Liver (tissue), 8 donors: ENCODE measurements at regions not wholly inside any gene's neighbourhood (a gene's known extent, or its start where the extent isn't known, plus 50 kb on each side); places are given as distances from the start of the nearest gene placed in this dataset.
"Not testable (repeated sequence)": the region's sequence is repeated elsewhere in the genome, so short reads cannot be mapped to it uniquely, and the experiment has no call there.

Source experiments
- DNase-seq: peaks from one replicate; pipeline ENCODE4 v3.0.0-alpha.2; 2017; ENCODE audit warnings: low spot score
- H3K27ac ChIP-seq, 2 donors: one replicate each; pipeline ENCODE4 v1.7.0; 2013; ENCODE audit warnings: inconsistent platforms in 2 of 2, low read length in 2 of 2, control low read depth in 1 of 2, low read depth in 1 of 2, mild to moderate bottlenecking in 1 of 2
- H3K27me3 ChIP-seq, 4 donors: one replicate each; pipeline versions ENCODE4 v1.6.1 to v1.7.0; 2013; ENCODE audit warnings: low read length in 3 of 4, inconsistent platforms in 1 of 4, mild to moderate bottlenecking in 1 of 4, moderate library complexity in 1 of 4; ENCODE audit not compliant: control insufficient read depth in 4 of 4, insufficient read depth in 4 of 4
- H3K36me3 ChIP-seq, 4 donors: one replicate each; pipeline versions ENCODE4 v1.6.1 to v1.7.0; 2013; ENCODE audit warnings: low read length in 3 of 4, mild to moderate bottlenecking in 3 of 4, low read depth in 1 of 4, moderate library complexity in 1 of 4; ENCODE audit not compliant: control insufficient read depth in 4 of 4, insufficient read depth in 3 of 4
- H3K4me1 ChIP-seq, 4 donors: one replicate each; pipeline versions ENCODE4 v1.6.1 to v1.7.0; 2013; ENCODE audit warnings: low read length in 3 of 4, mild to moderate bottlenecking in 3 of 4, moderate library complexity in 1 of 4; ENCODE audit not compliant: control insufficient read depth in 4 of 4, insufficient read depth in 4 of 4
- H3K4me3 ChIP-seq, 3 donors: one replicate each; pipeline versions ENCODE4 v1.6.1 to v1.7.0; 2013; ENCODE audit warnings: low read length in 3 of 3, control low read depth in 1 of 3, low read depth in 1 of 3, mild to moderate bottlenecking in 1 of 3
- H3K9ac ChIP-seq, 2 donors: one replicate each; pipeline ENCODE4 v1.7.0; 2013; ENCODE audit warnings: low read length in 2 of 2, mild to moderate bottlenecking in 2 of 2, moderate library complexity in 2 of 2, control low read depth in 1 of 2, low read depth in 1 of 2
- H3K9me3 ChIP-seq, 4 donors: one replicate each; pipeline versions ENCODE4 v1.6.1 to v1.7.0; 2013; ENCODE audit warnings: low read length in 3 of 4; ENCODE audit not compliant: control insufficient read depth in 4 of 4
- ATF3 ChIP-seq: IDR thresholded peaks from 2 replicates; pipeline ENCODE4 v1.6.1; 2016; ENCODE audit warnings: antibody characterized with exemption
- CTCF ChIP-seq: fragments of 150-350 bp; IDR thresholded peaks from 2 replicates; pipeline ENCODE4 v1.5.1; 2017; ENCODE audit warnings: improper control_type of control experiment, low read depth, low read length; ENCODE audit not compliant: missing input control
- FOXA1 ChIP-seq: IDR thresholded peaks from 2 replicates; pipeline ENCODE4 v1.6.1; 2016; ENCODE audit warnings: antibody characterized with exemption
- GABPA ChIP-seq, 2 donors: IDR thresholded peaks in 1 of 2; conservative IDR thresholded peaks in 1 of 2; 2 replicates each; pipeline ENCODE4 v1.6.1; 2016; ENCODE audit warnings: antibody characterized with exemption in 2 of 2, mild to moderate bottlenecking in 1 of 2, moderate library complexity in 1 of 2
- HNF4A ChIP-seq, 2 donors: conservative IDR thresholded peaks; 2 replicates each; pipeline ENCODE4 v1.6.1; 2016; ENCODE audit warnings: antibody characterized with exemption in 2 of 2, mild to moderate bottlenecking in 2 of 2
- HNF4G ChIP-seq: IDR thresholded peaks from 2 replicates; pipeline ENCODE4 v1.6.1; 2016; ENCODE audit warnings: antibody characterized with exemption
- MAX ChIP-seq: IDR thresholded peaks from 2 replicates; pipeline ENCODE4 v1.6.1; 2016; ENCODE audit warnings: antibody characterized with exemption
- NR2F2 ChIP-seq: IDR thresholded peaks from 2 replicates; pipeline ENCODE4 v1.6.1; 2016; ENCODE audit warnings: antibody characterized with exemption
- RAD21 ChIP-seq, 2 donors: IDR thresholded peaks; 2 replicates each; pipeline ENCODE4 v1.6.1; 2016; ENCODE audit warnings: antibody characterized with exemption in 2 of 2, mild to moderate bottlenecking in 2 of 2
- RXRA ChIP-seq, 2 donors: IDR thresholded peaks; 2 replicates each; pipeline ENCODE4 v1.6.1; 2017 to 2018; ENCODE audit warnings: antibody characterized with exemption in 2 of 2, mild to moderate bottlenecking in 1 of 2
- SP1 ChIP-seq: IDR thresholded peaks from 2 replicates; pipeline ENCODE4 v1.6.1; 2018; ENCODE audit warnings: antibody characterized with exemption, mild to moderate bottlenecking
- TAF1 ChIP-seq: conservative IDR thresholded peaks from 2 replicates; pipeline ENCODE4 v1.6.1; 2016; ENCODE audit warnings: antibody characterized with exemption, mild to moderate bottlenecking
- YY1 ChIP-seq: IDR thresholded peaks from 2 replicates; pipeline ENCODE4 v1.6.1; 2016; ENCODE audit warnings: antibody characterized with exemption, mild to moderate bottlenecking
- ZBTB33 ChIP-seq: IDR thresholded peaks from 2 replicates; pipeline ENCODE4 v1.6.1; 2016; ENCODE audit warnings: antibody characterized with exemption
- WGBS: extraction: QIAGEN DNeasy Blood & Tissue Kit; methylation state at CpG from one replicate; pipeline ENCODE4 v1.1.7; 2013; 5-methylcytosine and 5-hydroxymethylcytosine counted together
- TF ChIP-seq, protein P1 (sequence below): IDR thresholded peaks from 2 replicates; pipeline ENCODE4 v1.6.1; 2016; ENCODE audit warnings: antibody characterized with exemption, mild to moderate bottlenecking
- donor health status: healthy.
- donor health status: healthy.
- donor health status: healthy.
- donor health status: healthy.
- donor health status: healthy.

- H3K9me3 ChIP-seq: peaks cover 0 to under 1% (median 0%) of the 10 kb centered on the region in 4 donors
- DNase-seq: peak; percentile 74
- no peaks in the 10 kb centered on the region for H3K36me3 ChIP-seq
- WGBS: 3% methylated on average over 58 of the region's 58 CpGs
- peak overlapping the region in 1 of 2 donors; percentile 74 for H3K9ac ChIP-seq
- H3K4me1 ChIP-seq: peaks cover 2 to 14% (median 7%) of the 10 kb centered on the region in 4 donors
- TF ChIP-seq ATF3 (no peak), TAF1 (no peak), SP1 (peak; percentile 26), CTCF (no peak), FOXA1 (no peak), YY1 (peak; percentile 86), HNF4A (conservative IDR thresholded peaks at IDR 0.05) (no peak), RXRA (IDR thresholded peaks at IDR 0.05) (no peak), MAX (peak; percentile 50), GABPA (IDR thresholded peaks at IDR 0.05 in 1 of 2, conservative IDR thresholded peaks at IDR 0.05 in 1 of 2) (peak in 1 of 2 donors; percentile 58)
- TF ChIP-seq, protein P1, sequence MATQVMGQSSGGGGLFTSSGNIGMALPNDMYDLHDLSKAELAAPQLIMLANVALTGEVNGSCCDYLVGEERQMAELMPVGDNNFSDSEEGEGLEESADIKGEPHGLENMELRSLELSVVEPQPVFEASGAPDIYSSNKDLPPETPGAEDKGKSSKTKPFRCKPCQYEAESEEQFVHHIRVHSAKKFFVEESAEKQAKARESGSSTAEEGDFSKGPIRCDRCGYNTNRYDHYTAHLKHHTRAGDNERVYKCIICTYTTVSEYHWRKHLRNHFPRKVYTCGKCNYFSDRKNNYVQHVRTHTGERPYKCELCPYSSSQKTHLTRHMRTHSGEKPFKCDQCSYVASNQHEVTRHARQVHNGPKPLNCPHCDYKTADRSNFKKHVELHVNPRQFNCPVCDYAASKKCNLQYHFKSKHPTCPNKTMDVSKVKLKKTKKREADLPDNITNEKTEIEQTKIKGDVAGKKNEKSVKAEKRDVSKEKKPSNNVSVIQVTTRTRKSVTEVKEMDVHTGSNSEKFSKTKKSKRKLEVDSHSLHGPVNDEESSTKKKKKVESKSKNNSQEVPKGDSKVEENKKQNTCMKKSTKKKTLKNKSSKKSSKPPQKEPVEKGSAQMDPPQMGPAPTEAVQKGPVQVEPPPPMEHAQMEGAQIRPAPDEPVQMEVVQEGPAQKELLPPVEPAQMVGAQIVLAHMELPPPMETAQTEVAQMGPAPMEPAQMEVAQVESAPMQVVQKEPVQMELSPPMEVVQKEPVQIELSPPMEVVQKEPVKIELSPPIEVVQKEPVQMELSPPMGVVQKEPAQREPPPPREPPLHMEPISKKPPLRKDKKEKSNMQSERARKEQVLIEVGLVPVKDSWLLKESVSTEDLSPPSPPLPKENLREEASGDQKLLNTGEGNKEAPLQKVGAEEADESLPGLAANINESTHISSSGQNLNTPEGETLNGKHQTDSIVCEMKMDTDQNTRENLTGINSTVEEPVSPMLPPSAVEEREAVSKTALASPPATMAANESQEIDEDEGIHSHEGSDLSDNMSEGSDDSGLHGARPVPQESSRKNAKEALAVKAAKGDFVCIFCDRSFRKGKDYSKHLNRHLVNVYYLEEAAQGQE: peak; percentile 30
- peak overlapping the region; percentile 67 to 92 (median 84) for H3K4me3 ChIP-seq
- no peaks in the 10 kb centered on the region for H3K27me3 ChIP-seq
- H3K27ac ChIP-seq: peak overlapping the region; percentile 47 to 82
Measured at GRCh38 chr9:97237951-97238889, 69.2 kb upstream of the CCDC180 start.

DNA sequence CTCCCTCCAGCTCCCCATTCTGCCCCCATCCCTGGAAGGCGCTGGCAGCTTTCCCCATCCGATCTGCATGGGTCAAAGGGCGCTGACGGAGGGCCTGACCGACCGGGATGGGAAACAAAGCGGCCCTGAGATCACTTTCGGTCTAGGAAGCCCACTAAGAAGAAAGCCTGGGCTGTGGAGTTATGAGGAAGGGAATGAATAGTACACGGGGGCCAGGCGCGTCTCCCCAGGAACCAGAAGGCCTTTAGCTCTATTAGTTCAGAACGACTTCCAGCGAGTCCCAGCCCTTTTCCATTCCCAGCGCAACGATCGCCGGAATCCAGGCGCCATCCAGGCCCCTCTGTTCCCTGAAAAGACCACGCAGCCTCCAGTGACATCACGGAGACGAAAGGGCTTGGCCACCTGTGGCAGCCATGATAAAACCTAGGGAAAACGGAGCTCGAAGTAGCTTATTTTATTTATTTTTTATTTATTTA, 70.1 kb upstream of the CCDC180 start:
- no peak overlapping the region for H3K9ac ChIP-seq
- TF ChIP-seq HNF4G: no peak
- no peak for TF ChIP-seq CTCF
- TF ChIP-seq NR2F2: no peak
- no peak for TF ChIP-seq RAD21 (IDR thresholded peaks at IDR 0.05)
- TF ChIP-seq ATF3: no peak
- TF ChIP-seq SP1: no peak
- TF ChIP-seq ZBTB33: no peak
- TF ChIP-seq RXRA (IDR thresholded peaks at IDR 0.05): no peak
- 59% methylated on average over 23 of the region's 23 CpGs for WGBS
- H3K4me1 ChIP-seq: peaks cover 2 to 14% (median 7%) of the 10 kb centered on the region in 4 donors
- peak; percentile 44 for DNase-seq
- peak overlapping the region in 1 of 3 donors; percentile 67 for H3K4me3 ChIP-seq
- peaks cover 0 to 7% (median 0%) of the 10 kb centered on the region in 4 donors for H3K9me3 ChIP-seq
- no peak overlapping the region for H3K27ac ChIP-seq
- no peaks in the 10 kb centered on the region for H3K27me3 ChIP-seq
- no peaks in the 10 kb centered on the region for H3K36me3 ChIP-seq

DNA sequence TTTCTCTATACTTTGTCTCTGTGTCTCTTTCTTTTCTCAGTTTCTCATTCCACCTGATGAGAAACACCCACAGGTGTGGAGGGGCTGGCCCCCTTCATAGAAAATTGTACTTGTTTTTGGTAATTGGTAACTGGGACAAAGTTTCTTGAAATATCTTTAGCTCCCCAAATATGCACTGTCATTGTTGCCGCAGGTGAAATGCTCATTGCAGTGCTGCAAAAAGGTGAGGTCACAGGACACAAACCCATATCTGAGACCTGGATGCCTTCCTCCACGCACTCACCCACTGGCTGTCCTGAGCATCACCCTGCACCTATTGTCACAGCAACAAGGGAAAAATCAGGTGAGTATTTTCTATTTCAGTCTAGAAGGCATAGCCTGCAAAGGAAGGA, 74.5 kb upstream of the CCDC180 start:
- not testable (repeated sequence) for H3K27me3 ChIP-seq, H3K4me1 ChIP-seq, H3K27ac ChIP-seq, H3K9ac ChIP-seq, H3K36me3 ChIP-seq, DNase-seq, H3K4me3 ChIP-seq, H3K9me3 ChIP-seq
- WGBS: 97% methylated on average over 2 of the region's 2 CpGs
